Mesendoderm (in vitro differentiated cells): ENCODE measurements at regions not wholly inside any gene's neighbourhood (a gene's known extent, or its start where the extent isn't known, plus 50 kb on each side); places are given as distances from the start of the nearest gene placed in this dataset.

Experiments used
- DNase-seq: peaks from one replicate; pipeline ENCODE4 v3.0.0; 2013
- H2AK5ac ChIP-seq: 2 replicates; pipeline ENCODE4 v1.6.1; 2013; ENCODE audit warnings: low read length, inconsistent platforms
- H2BK120ac ChIP-seq: 2 replicates; pipeline ENCODE4 v1.6.1; 2013; ENCODE audit warnings: low read depth, mild to moderate bottlenecking, low read length, moderate library complexity, mixed read lengths
- H2BK15ac ChIP-seq: replicated peaks from 2 replicates; pipeline ENCODE4 v1.6.1; 2013; ENCODE audit warnings: low read depth, mild to moderate bottlenecking, moderate library complexity
- H2BK5ac ChIP-seq: 2 replicates; pipeline ENCODE4 v1.6.1; 2013; ENCODE audit warnings: low read length, inconsistent platforms
- H3K18ac ChIP-seq: 2 replicates; pipeline ENCODE4 v1.6.1; 2013; ENCODE audit warnings: mild to moderate bottlenecking, low read length, mixed read lengths
- H3K23ac ChIP-seq: one replicate; pipeline ENCODE4 v1.6.1; 2013; ENCODE audit warnings: low read length
- H3K27ac ChIP-seq: 2 replicates; pipeline ENCODE4 v1.5.1; 2013; ENCODE audit warnings: low read depth, mild to moderate bottlenecking, inconsistent platforms, low read length, moderate library complexity
- H3K27me3 ChIP-seq: 2 replicates; pipeline ENCODE4 v1.6.1; 2013; ENCODE audit warnings: low read length, control low read depth, mild to moderate bottlenecking, inconsistent platforms; ENCODE audit not compliant: insufficient read depth, poor library complexity
- H3K36me3 ChIP-seq: 2 replicates; pipeline ENCODE4 v1.6.1; 2013; ENCODE audit warnings: low read length, inconsistent platforms; ENCODE audit not compliant: control insufficient read depth, insufficient read depth
- H3K4ac ChIP-seq: one replicate; pipeline ENCODE4 v1.6.1; 2013; ENCODE audit warnings: low read depth, mild to moderate bottlenecking, low read length, moderate library complexity
- H3K4me1 ChIP-seq: 2 replicates; pipeline ENCODE4 v1.6.1; 2013; ENCODE audit warnings: low read depth, low read length, inconsistent platforms; ENCODE audit not compliant: control insufficient read depth
- H3K4me2 ChIP-seq: 2 replicates; pipeline ENCODE4 v1.6.1; 2013; ENCODE audit warnings: low read length
- H3K4me3 ChIP-seq: 2 replicates; pipeline ENCODE4 v1.5.1; 2013; ENCODE audit warnings: mild to moderate bottlenecking, low read length
- H3K56ac ChIP-seq: one replicate; pipeline ENCODE4 v1.6.1; 2013; ENCODE audit warnings: low read length
- H3K79me1 ChIP-seq: 2 replicates; pipeline ENCODE4 v1.6.1; 2013; ENCODE audit warnings: low read length, inconsistent platforms
- H3K79me2 ChIP-seq: 2 replicates; pipeline ENCODE4 v1.6.1; 2013; ENCODE audit warnings: mild to moderate bottlenecking, low read length; ENCODE audit not compliant: control insufficient read depth, insufficient read depth
- H3K9ac ChIP-seq: 2 replicates; pipeline ENCODE4 v1.6.1; 2013; ENCODE audit warnings: low read length, inconsistent platforms
- H4K5ac ChIP-seq: one replicate; pipeline ENCODE4 v1.6.1; 2013; ENCODE audit warnings: low read length
- H4K8ac ChIP-seq: one replicate; pipeline ENCODE4 v1.6.1; 2013; ENCODE audit warnings: low read depth, mild to moderate bottlenecking, control low read depth, low read length, moderate library complexity
- WGBS: extraction: QIAGEN DNeasy Blood & Tissue Kit; methylation state at CpG from one replicate; pipeline ENCODE4 v1.1.7; 2013; ENCODE audit warnings: low lambda C conversion rate, missing lambda C conversion rate; ENCODE audit not compliant: insufficient coverage; ENCODE audit errors: extremely low coverage; 5-methylcytosine and 5-hydroxymethylcytosine counted together

GRCh38 chr2:48170281-48170680 lies 144.2 kb upstream of the FOXN2 start:
- Histone ChIP-seq H3K27me3 (no peaks in the 10 kb centered on the region), H4K8ac (no peak overlapping the region), H3K4me1 (no peaks in the 10 kb centered on the region), H3K79me2 (no peaks in the 10 kb centered on the region), H2AK5ac (no peak overlapping the region), H3K36me3 (no peaks in the 10 kb centered on the region), H3K4me2 (no peak overlapping the region), H2BK5ac (no peak overlapping the region), H3K56ac (no peak overlapping the region), H3K4ac (no peak overlapping the region), H3K18ac (no peak overlapping the region), H3K9ac (no peak overlapping the region), H3K4me3 (no peak overlapping the region), H4K5ac (no peak overlapping the region), H2BK120ac (no peak overlapping the region), H2BK15ac (no peak overlapping the region), H3K79me1 (no peaks in the 10 kb centered on the region), H3K27ac (no peak overlapping the region), H3K23ac (no peak overlapping the region)
- WGBS = no CpG with 5 or more reads among the region's 4 CpGs
- DNase-seq = no peak

- DNase-seq = no peak
- Histone ChIP-seq H2BK5ac (no peak overlapping the region), H3K27me3 (no peaks in the 10 kb centered on the region), H2AK5ac (no peak overlapping the region), H3K56ac (no peak overlapping the region), H3K36me3 (no peaks in the 10 kb centered on the region), H4K5ac (no peak overlapping the region), H3K4me3 (no peak overlapping the region), H3K4me1 (no peaks in the 10 kb centered on the region), H3K4ac (no peak overlapping the region), H3K79me2 (no peaks in the 10 kb centered on the region), H3K18ac (no peak overlapping the region), H3K79me1 (no peaks in the 10 kb centered on the region), H3K9ac (no peak overlapping the region), H3K4me2 (no peak overlapping the region), H2BK15ac (no peak overlapping the region), H3K23ac (no peak overlapping the region), H3K27ac (no peak overlapping the region), H2BK120ac (no peak overlapping the region), H4K8ac (no peak overlapping the region)
- no CpG with 5 or more reads among the region's 3 CpGs for WGBS
These were observed 141.3 kb upstream of the FOXN2 start for GRCh38 chr2:48173141-48173540.

GRCh38 chr2:48174503-48174902 lies 140.0 kb upstream of the FOXN2 start:
- Histone ChIP-seq H3K79me2 (no peaks in the 10 kb centered on the region), H3K4me3 (no peak overlapping the region), H3K18ac (no peak overlapping the region), H2BK15ac (no peak overlapping the region), H2BK120ac (no peak overlapping the region), H3K56ac (no peak overlapping the region), H2BK5ac (no peak overlapping the region), H3K27me3 (no peaks in the 10 kb centered on the region), H3K4me2 (no peak overlapping the region), H2AK5ac (no peak overlapping the region), H3K36me3 (no peaks in the 10 kb centered on the region), H3K4me1 (no peaks in the 10 kb centered on the region), H3K23ac (no peak overlapping the region), H3K27ac (no peak overlapping the region), H3K79me1 (no peaks in the 10 kb centered on the region), H4K8ac (no peak overlapping the region), H4K5ac (no peak overlapping the region), H3K9ac (no peak overlapping the region), H3K4ac (no peak overlapping the region)
- DNase-seq = no peak
- WGBS = no CpG with 5 or more reads among the region's 2 CpGs

GRCh38 chr2:48175254-48175653 lies 139.2 kb upstream of the FOXN2 start:
- no peak overlapping the region for H3K27ac ChIP-seq
- no peak for DNase-seq
- H2AK5ac ChIP-seq = no peak overlapping the region
- no peaks in the 10 kb centered on the region for H3K27me3 ChIP-seq
- H2BK5ac ChIP-seq = no peak overlapping the region
- no peak overlapping the region for H3K4me2 ChIP-seq
- H2BK120ac ChIP-seq = no peak overlapping the region
- H3K18ac ChIP-seq = no peak overlapping the region
- H3K36me3 ChIP-seq = no peaks in the 10 kb centered on the region
- H3K79me2 ChIP-seq = no peaks in the 10 kb centered on the region
- no peak overlapping the region for H3K23ac ChIP-seq
- no peak overlapping the region for H2BK15ac ChIP-seq
- H3K9ac ChIP-seq = no peak overlapping the region
- no peaks in the 10 kb centered on the region for H3K79me1 ChIP-seq
- H3K4ac ChIP-seq = no peak overlapping the region
- no CpG with 5 or more reads among the region's 4 CpGs for WGBS
- H4K8ac ChIP-seq = no peak overlapping the region
- H3K4me1 ChIP-seq = no peaks in the 10 kb centered on the region
- H3K56ac ChIP-seq = no peak overlapping the region
- H3K4me3 ChIP-seq = no peak overlapping the region
- no peak overlapping the region for H4K5ac ChIP-seq

GRCh38 chr2:48175656-48176055 lies 138.8 kb upstream of the FOXN2 start:
- Histone ChIP-seq H3K27ac (no peak overlapping the region), H3K79me1 (no peaks in the 10 kb centered on the region), H3K79me2 (no peaks in the 10 kb centered on the region)

GRCh38 chr2:48176876-48177275 lies 137.6 kb upstream of the FOXN2 start:
- Histone ChIP-seq H2BK120ac (no peak overlapping the region), H3K4me3 (no peak overlapping the region), H3K9ac (no peak overlapping the region), H3K23ac (no peak overlapping the region), H3K18ac (no peak overlapping the region), H3K27ac (no peak overlapping the region), H4K8ac (no peak overlapping the region), H3K79me2 (no peaks in the 10 kb centered on the region), H3K56ac (no peak overlapping the region), H2AK5ac (no peak overlapping the region), H2BK15ac (no peak overlapping the region), H3K4ac (no peak overlapping the region), H4K5ac (no peak overlapping the region), H3K27me3 (no peaks in the 10 kb centered on the region), H2BK5ac (no peak overlapping the region), H3K4me1 (no peaks in the 10 kb centered on the region), H3K36me3 (no peaks in the 10 kb centered on the region), H3K4me2 (no peak overlapping the region), H3K79me1 (no peaks in the 10 kb centered on the region)
- DNase-seq = no peak
- WGBS = no CpG with 5 or more reads among the region's 1 CpG

More at GRCh38 chr2:48175656-48176055, 138.8 kb upstream of the FOXN2 start:
- H3K56ac ChIP-seq = no peak overlapping the region
- H3K4me2 ChIP-seq = no peak overlapping the region
- H3K23ac ChIP-seq = no peak overlapping the region
- no peak overlapping the region for H4K5ac ChIP-seq
- no peaks in the 10 kb centered on the region for H3K27me3 ChIP-seq
- H4K8ac ChIP-seq = no peak overlapping the region
- no peak for DNase-seq
- no peaks in the 10 kb centered on the region for H3K4me1 ChIP-seq
- H3K36me3 ChIP-seq = no peaks in the 10 kb centered on the region
- no peak overlapping the region for H2BK15ac ChIP-seq
- H3K4ac ChIP-seq = no peak overlapping the region
- no peak overlapping the region for H2BK5ac ChIP-seq
- no peak overlapping the region for H3K4me3 ChIP-seq
- H2BK120ac ChIP-seq = no peak overlapping the region
- H3K18ac ChIP-seq = no peak overlapping the region
- no peak overlapping the region for H2AK5ac ChIP-seq
- no peak overlapping the region for H3K9ac ChIP-seq
